ENCODE measurements at regions not wholly inside any gene's neighbourhood (a gene's known extent, or its start where the extent isn't known, plus 50 kb on each side); places are given as distances from the start of the nearest gene placed in this dataset.
"Not testable (repeated sequence)": the region's sequence is repeated elsewhere in the genome, so short reads cannot be mapped to it uniquely, and the experiment has no call there.

- DNase-seq: peak; percentile 50
Measured at GRCh38 chr22:41023299-41023623, 69.1 kb upstream of the EP300 start.

- no peak for DNase-seq
Measured at GRCh38 chr22:41028841-41029240, 63.6 kb upstream of the EP300 start.

- DNase-seq: no peak
Measured at GRCh38 chr22:41030891-41031290, 61.5 kb upstream of the EP300 start.

DNA sequence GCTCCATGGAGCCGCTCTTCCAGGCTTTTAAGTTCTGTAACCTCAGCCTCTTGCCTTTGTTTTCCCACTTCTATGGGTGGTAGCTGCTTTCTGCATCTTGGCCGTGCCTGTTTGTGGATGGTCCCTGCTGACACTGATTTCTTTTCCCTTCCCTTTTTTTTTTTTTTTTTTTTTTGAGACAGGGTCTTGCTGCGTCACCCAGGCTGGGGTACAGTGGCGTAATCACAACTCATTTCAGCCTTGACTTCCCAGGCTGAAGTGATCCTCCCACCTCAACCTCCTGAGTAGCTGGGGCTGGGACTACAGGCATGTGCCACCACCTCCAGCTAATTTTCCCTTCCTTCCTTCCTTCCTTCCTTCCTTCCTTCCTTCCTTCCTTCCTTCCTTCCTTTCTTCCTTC is 57.7 kb upstream of the EP300 start:
- DNase-seq: no peak

DNA sequence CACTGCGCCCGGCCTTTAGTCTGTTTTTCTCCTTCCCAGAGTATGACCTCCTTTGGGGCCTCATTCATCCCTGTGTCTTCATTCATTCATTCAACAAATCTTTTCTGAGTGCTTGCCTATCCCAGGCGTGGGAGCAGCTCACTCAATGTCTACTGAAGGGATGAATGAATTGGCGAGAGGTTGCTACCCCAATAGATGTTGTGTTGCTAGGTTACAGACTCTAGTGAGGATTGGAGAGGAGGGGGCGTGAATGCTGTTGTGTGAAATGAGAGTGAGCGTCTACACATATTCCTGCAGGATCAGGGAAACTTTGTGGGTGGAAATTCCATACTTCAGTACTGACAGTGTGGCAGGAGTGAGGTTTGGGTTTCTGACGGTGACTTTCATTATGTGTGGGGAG is 55.5 kb upstream of the EP300 start:
- DNase-seq: no peak

DNA sequence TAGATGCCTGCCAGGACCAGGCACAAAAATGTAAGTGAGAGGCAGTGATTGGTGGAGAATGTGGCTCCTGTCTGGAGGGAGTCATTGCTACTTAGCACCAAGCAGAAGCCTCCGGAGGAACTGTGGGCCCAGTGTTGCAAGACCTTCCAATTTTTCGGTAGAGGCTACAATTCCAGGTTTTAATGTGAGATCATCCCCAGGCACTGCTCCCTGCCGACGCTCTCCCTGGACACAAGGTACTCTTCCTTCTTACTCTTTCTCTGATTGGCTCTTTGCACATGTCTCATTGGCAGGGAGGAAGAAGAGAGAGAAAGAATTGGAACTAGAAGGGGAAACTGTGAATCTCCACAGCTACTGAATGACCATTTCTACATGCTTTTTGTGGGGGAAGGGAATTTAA is 53.7 kb upstream of the EP300 start:
- no peak for DNase-seq

- DNase-seq: not testable (repeated sequence)
Measured at GRCh38 chr22:41039641-41040040, 52.8 kb upstream of the EP300 start.

- no peak for DNase-seq
Measured at GRCh38 chr22:41040483-41040882, 51.9 kb upstream of the EP300 start.

- no peak for DNase-seq
Measured at GRCh38 chr22:41041532-41041931, 50.9 kb upstream of the EP300 start.

Measured in NCI-H524 treated with DMSO at 0.1 percent for 48 hours (cell line).